Endothelial cell of umbilical vein (primary cell): ENCODE measurements at regions not wholly inside any gene's neighbourhood (a gene's known extent, or its start where the extent isn't known, plus 50 kb on each side); places are given as distances from the start of the nearest gene placed in this dataset.

Experiments used
- BruUV-seq: library from RNA; stranded (reverse); fragments of 400-500 nt; replicated peaks from 2 replicates; lab custom pipeline; 2021; lab: Mats Ljungman, UMichigan
- CTCF ChIA-PET: fragments of 300-600, 350-600 bp; sonication (Branson Sonifier 250); formaldehyde crosslinking; loops from one replicate; lab custom pipeline; 2021; ENCODE audit warnings: antibody characterized with exemption, inconsistent platforms; lab: Charles Lee
- POLR2A ChIA-PET: fragments of 300-600, 350-600 bp; sonication (Branson Sonifier 250); formaldehyde crosslinking; loops from one replicate; lab custom pipeline; 2021; ENCODE audit warnings: antibody characterized with exemption, inconsistent platforms; lab: Charles Lee
- DNase-seq: peaks from one replicate; pipeline ENCODE4 v3.0.0-alpha.2; 2011; ENCODE audit warnings: low read depth, low spot score
- FAIRE-seq: peaks from 2 replicates; lab custom pipeline; 2011; peaks lifted over from hg19 to GRCh38; lab: Jason Lieb, UNC
- H2AFZ ChIP-seq: 2 replicates; pipeline ENCODE4 v1.6.0; 2012; ENCODE audit warnings: low read depth, low read length, control low read depth, inconsistent platforms
- H3K27ac ChIP-seq: 2 replicates; pipeline ENCODE4 v1.5.1; 2011; ENCODE audit warnings: low read depth, mild to moderate bottlenecking, control low read depth, low read length, moderate library complexity; ENCODE audit not compliant: insufficient read depth
- H3K27me3 ChIP-seq, 2 experiments: 2 replicates each; pipeline versions ENCODE4 v1.6.0 to v1.6.1; 2011; ENCODE audit warnings: low read length in 2 of 2, mixed read lengths in 1 of 2; ENCODE audit not compliant: control insufficient read depth in 2 of 2, insufficient read depth in 2 of 2
- H3K36me3 ChIP-seq, 2 experiments: 2 replicates in 1 of 2; 3 replicates in 1 of 2; pipeline ENCODE4 v1.5.1; 2011; ENCODE audit warnings: low read length in 2 of 2, mild to moderate bottlenecking in 1 of 2, moderate library complexity in 1 of 2; ENCODE audit not compliant: control insufficient read depth in 2 of 2, insufficient read depth in 2 of 2; ENCODE audit errors: extremely low read depth in 1 of 2
- H3K4me1 ChIP-seq: 3 replicates; pipeline ENCODE4 v1.5.1; 2011; ENCODE audit warnings: mild to moderate bottlenecking, low read length; ENCODE audit not compliant: control insufficient read depth, insufficient read depth; ENCODE audit errors: extremely low read depth
- H3K4me2 ChIP-seq: 2 replicates; pipeline ENCODE4 v1.6.1; 2011; ENCODE audit warnings: low read length, control low read depth, mixed read lengths; ENCODE audit not compliant: insufficient read depth
- H3K4me3 ChIP-seq, 3 experiments: fragments of 200-600 bp in 1 of 3; sonication (generic), shearing (Covaris generic) in 1 of 3; replicated peaks in 1 of 3; 2 replicates each; pipeline ENCODE4 v1.5.1; 2011 to 2016; ENCODE audit warnings: control low read depth in 3 of 3, low read length in 3 of 3, mild to moderate bottlenecking in 2 of 3, inconsistent platforms in 1 of 3, low read depth in 1 of 3, moderate library complexity in 1 of 3; ENCODE audit not compliant: insufficient read depth in 1 of 3
- H3K79me2 ChIP-seq: 2 replicates; pipeline ENCODE4 v1.6.0; 2012; ENCODE audit warnings: low read length, inconsistent platforms; ENCODE audit not compliant: control insufficient read depth, insufficient read depth
- H3K9ac ChIP-seq: replicated peaks from 2 replicates; pipeline ENCODE3; 2011; ENCODE audit warnings: low read length, control low read depth; ENCODE audit not compliant: insufficient read depth; ENCODE audit errors: extremely low read depth
- H3K9me1 ChIP-seq: replicated peaks from 3 replicates; pipeline ENCODE4 v1.6.0; 2011; ENCODE audit warnings: mild to moderate bottlenecking, low read length; ENCODE audit not compliant: control insufficient read depth, insufficient read depth; ENCODE audit errors: extremely low read depth
- H3K9me3 ChIP-seq: replicated peaks from 2 replicates; pipeline ENCODE4 v1.5.1; 2012; ENCODE audit warnings: low read length, inconsistent platforms; ENCODE audit not compliant: control insufficient read depth, insufficient read depth
- H4K20me1 ChIP-seq: replicated peaks from 2 replicates; pipeline ENCODE3; 2011; ENCODE audit warnings: mild to moderate bottlenecking, low read length; ENCODE audit not compliant: control insufficient read depth, insufficient read depth; ENCODE audit errors: extremely low read depth
- CTCF ChIP-seq, 2 donors: IDR thresholded peaks; 1 replicate in 1 of 2; 2 replicates in 1 of 2; pipeline ENCODE4 v1.5.1; 2011; ENCODE audit warnings: low read length in 2 of 2, mild to moderate bottlenecking in 2 of 2, moderate library complexity in 2 of 2, control low read depth in 1 of 2, inconsistent platforms in 1 of 2, low read depth in 1 of 2; ENCODE audit not compliant: insufficient read depth in 1 of 2; ENCODE audit errors: extremely low read depth in 1 of 2
- EZH2 ChIP-seq: IDR thresholded peaks from 2 replicates; pipeline ENCODE4 v1.6.1; 2012; ENCODE audit warnings: borderline replicate concordance, low read depth, mild to moderate bottlenecking, moderate library complexity, low read length, inconsistent platforms; ENCODE audit not compliant: severe bottlenecking
- FOS ChIP-seq: IDR thresholded peaks from 2 replicates; pipeline ENCODE4 v1.6.1; 2011; ENCODE audit warnings: mild to moderate bottlenecking, low read length, moderate library complexity, borderline replicate concordance; ENCODE audit not compliant: insufficient read depth
- GATA2 ChIP-seq: IDR thresholded peaks from 2 replicates; pipeline ENCODE4 v1.7.0; 2011; ENCODE audit warnings: low read depth, mild to moderate bottlenecking, moderate library complexity, mixed read lengths, low read length; ENCODE audit not compliant: insufficient read length, insufficient read depth
- JUN ChIP-seq: IDR thresholded peaks from 2 replicates; pipeline ENCODE4 v1.6.1; 2011; ENCODE audit warnings: borderline replicate concordance, low read depth; ENCODE audit not compliant: insufficient read length, insufficient read depth
- POLR2A ChIP-seq: IDR thresholded peaks from 2 replicates; pipeline ENCODE4 v1.6.1; 2012; ENCODE audit warnings: low read depth, mild to moderate bottlenecking, control low read depth, low read length
- dilution Hi-C: fragments of 300-500 bp; cut with MboI; formaldehyde crosslinking; loops from one replicate; pipeline ENCODE4 v1.15.0; 2019; ENCODE audit warnings: low sequenced_read_pairs; ENCODE audit not compliant: extremely low pct_ligation_motif_present
- intact Hi-C: fragments of 100-400 bp; cut with micrococcal nuclease; formaldehyde crosslinking; loops from one replicate; pipeline ENCODE4 v1.10.0; 2022
- TF ChIP-seq, protein P1 (sequence below): IDR thresholded peaks from 2 replicates; pipeline ENCODE4 v1.6.1; 2011; ENCODE audit not compliant: insufficient read depth, insufficient read length

- intact Hi-C loops (no loop called here), dilution Hi-C loops (no loop called here)
- Histone ChIP-seq H3K27ac (no peak overlapping the region), H3K4me3 (no peak overlapping the region), H3K36me3 (no peaks in the 10 kb centered on the region), H3K4me2 (no peak overlapping the region), H3K4me1 (no peaks in the 10 kb centered on the region), H2AFZ (no peak overlapping the region), H3K9me3 (no peaks in the 10 kb centered on the region), H3K9ac (no peak overlapping the region), H3K79me2 (no peaks in the 10 kb centered on the region), H3K9me1 (no peaks in the 10 kb centered on the region), H3K27me3 (no peaks in the 10 kb centered on the region), H4K20me1 (no peaks in the 10 kb centered on the region)
- ChIA-PET POLR2A (no interaction called here), CTCF (interaction anchor here (0.9 to 1.6 kb wide), 2 partner anchors 25 to 27 kb away, joined by 3 read pairs; no protein-coding TSS in a partner anchor)
- no peak for TF ChIP-seq FOS
- no peak for TF ChIP-seq GATA2
- no peak for TF ChIP-seq EZH2
- no peak for TF ChIP-seq JUN
- TF ChIP-seq POLR2A: no peak
- TF ChIP-seq, protein P1, sequence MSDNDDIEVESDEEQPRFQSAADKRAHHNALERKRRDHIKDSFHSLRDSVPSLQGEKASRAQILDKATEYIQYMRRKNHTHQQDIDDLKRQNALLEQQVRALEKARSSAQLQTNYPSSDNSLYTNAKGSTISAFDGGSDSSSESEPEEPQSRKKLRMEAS: no peak
- TF ChIP-seq CTCF (IDR thresholded peaks at IDR 0.05; ENCODE audit: extremely low read depth in 1 of 2, insufficient read depth in 1 of 2, low read depth in 1 of 2, low read length in 2 of 2): no peak
- DNase-seq (no peak), FAIRE-seq (no peak)
- no TSS peak for BruUV-seq
These were observed 134.4 kb downstream of the LEPR start for GRCh38 chr1:65554829-65555228.
